Esophagus muscularis mucosa (tissue), 4 donors: ENCODE measurements at regions not wholly inside any gene's neighbourhood (a gene's known extent, or its start where the extent isn't known, plus 50 kb on each side); places are given as distances from the start of the nearest gene placed in this dataset.

Experiments used
- DNase-seq: peaks from one replicate; pipeline ENCODE4 v3.0.0-alpha.2; 2017; ENCODE audit errors: extremely low spot score
- H3K27ac ChIP-seq, 4 donors: fragments of 200-600 bp; sonication (generic); replicated peaks in 1 of 4; 1 replicate in 3 of 4; 2 replicates in 1 of 4; pipeline ENCODE4 v1.5.1; 2016 to 2019; ENCODE audit warnings: mild to moderate bottlenecking in 1 of 4
- H3K27me3 ChIP-seq, 4 donors: fragments of 200-600 bp; sonication (generic); one replicate each; pipeline versions ENCODE4 v1.5.1 to v1.6.0; 2016 to 2019
- H3K36me3 ChIP-seq, 4 donors: fragments of 200-600 bp; sonication (generic); one replicate each; pipeline ENCODE4 v1.5.1; 2016 to 2019
- H3K4me1 ChIP-seq, 4 donors: fragments of 200-600 bp; sonication (generic); one replicate each; pipeline ENCODE4 v1.5.1; 2016 to 2019
- H3K4me3 ChIP-seq, 4 donors: fragments of 200-600 bp; sonication (generic); 1 replicate in 2 of 4; 2 replicates in 2 of 4; pipeline ENCODE4 v1.5.1; 2016 to 2019; ENCODE audit warnings: mild to moderate bottlenecking in 4 of 4, moderate library complexity in 1 of 4
- H3K9me3 ChIP-seq, 4 donors: fragments of 200-600 bp; sonication (generic); 1 replicate in 3 of 4; 2 replicates in 1 of 4; pipeline ENCODE4 v1.5.1; 2016 to 2019
- EP300 ChIP-seq: sonication (generic); formaldehyde crosslinking; IDR thresholded peaks from one replicate; pipeline ENCODE4 v1.6.1; 2017; ENCODE audit warnings: antibody characterized with exemption
- POLR2A ChIP-seq: fragments of 450-650 bp; IDR thresholded peaks from one replicate; pipeline ENCODE4 v1.6.1; 2017; ENCODE audit warnings: antibody characterized with exemption, moderate library complexity, mild to moderate bottlenecking, low read depth
- POLR2AphosphoS5 ChIP-seq, 2 donors: sonication (generic); formaldehyde crosslinking; IDR thresholded peaks; one replicate each; pipeline ENCODE4 v1.6.1; 2017; ENCODE audit warnings: antibody characterized with exemption in 2 of 2
- WGBS: methylation state at CpG from one replicate; pipeline ENCODE4 v1.1.5; 2018; 5-methylcytosine and 5-hydroxymethylcytosine counted together
- intact Hi-C: fragments of 100-400 bp; cut with DNase I; formaldehyde crosslinking; loops from one replicate; pipeline ENCODE4 v1.15.1; 2023
- TF ChIP-seq, protein P1 (sequence below), 3 experiments: fragments of 200-600 bp in 2 of 3; fragments of 450-650 bp in 1 of 3; sonication (generic) in 2 of 3; IDR thresholded peaks; one replicate each; pipeline ENCODE4 v1.5.1; 2017 to 2019; ENCODE audit warnings: antibody characterized with exemption in 3 of 3, mild to moderate bottlenecking in 2 of 3, moderate library complexity in 1 of 3

DNA sequence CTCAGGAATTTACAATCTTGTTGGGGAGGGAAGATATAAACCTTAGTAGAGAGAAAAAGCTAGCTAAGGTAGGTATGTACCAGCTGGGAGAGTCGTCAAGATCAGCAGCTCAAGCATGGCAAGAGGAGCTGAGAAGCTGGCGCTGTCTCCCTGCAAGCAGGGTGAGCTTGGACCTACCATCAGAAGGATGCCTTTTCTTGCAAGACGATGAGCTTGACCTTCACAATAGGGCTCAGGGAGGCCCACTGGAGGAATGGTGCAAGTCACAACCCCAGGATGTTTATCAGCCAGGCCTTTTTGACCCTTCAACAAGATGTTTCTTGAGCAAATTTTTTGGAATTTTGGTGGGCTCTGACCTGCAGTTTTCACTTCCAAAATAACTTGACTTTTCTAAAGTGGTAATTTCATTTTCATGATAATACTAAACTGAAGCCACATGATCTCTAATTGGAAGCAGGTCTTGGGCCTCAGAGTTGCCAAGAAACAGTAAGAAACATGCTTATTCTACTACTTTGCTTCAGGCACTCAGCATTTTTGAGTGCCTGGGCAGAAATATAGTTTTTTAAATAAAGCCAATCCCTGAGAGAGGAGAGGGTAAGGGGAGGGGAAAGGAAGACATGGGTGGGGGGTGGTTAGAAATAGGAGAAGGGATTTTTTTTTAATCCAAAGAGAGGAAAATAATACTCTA is 258.1 kb downstream of the CLIC5 start:
- DNase-seq, result peak; percentile 37
- intact Hi-C loops, result no loop called here
- TF ChIP-seq, protein P1, sequence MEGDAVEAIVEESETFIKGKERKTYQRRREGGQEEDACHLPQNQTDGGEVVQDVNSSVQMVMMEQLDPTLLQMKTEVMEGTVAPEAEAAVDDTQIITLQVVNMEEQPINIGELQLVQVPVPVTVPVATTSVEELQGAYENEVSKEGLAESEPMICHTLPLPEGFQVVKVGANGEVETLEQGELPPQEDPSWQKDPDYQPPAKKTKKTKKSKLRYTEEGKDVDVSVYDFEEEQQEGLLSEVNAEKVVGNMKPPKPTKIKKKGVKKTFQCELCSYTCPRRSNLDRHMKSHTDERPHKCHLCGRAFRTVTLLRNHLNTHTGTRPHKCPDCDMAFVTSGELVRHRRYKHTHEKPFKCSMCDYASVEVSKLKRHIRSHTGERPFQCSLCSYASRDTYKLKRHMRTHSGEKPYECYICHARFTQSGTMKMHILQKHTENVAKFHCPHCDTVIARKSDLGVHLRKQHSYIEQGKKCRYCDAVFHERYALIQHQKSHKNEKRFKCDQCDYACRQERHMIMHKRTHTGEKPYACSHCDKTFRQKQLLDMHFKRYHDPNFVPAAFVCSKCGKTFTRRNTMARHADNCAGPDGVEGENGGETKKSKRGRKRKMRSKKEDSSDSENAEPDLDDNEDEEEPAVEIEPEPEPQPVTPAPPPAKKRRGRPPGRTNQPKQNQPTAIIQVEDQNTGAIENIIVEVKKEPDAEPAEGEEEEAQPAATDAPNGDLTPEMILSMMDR (IDR thresholded peaks at IDR 0.05), result no peak
- no peak for TF ChIP-seq POLR2A
- no peak for TF ChIP-seq EP300
- TF ChIP-seq POLR2AphosphoS5 (IDR thresholded peaks at IDR 0.05), result no peak
- no peaks in the 10 kb centered on the region for H3K9me3 ChIP-seq
- H3K4me3 ChIP-seq, result no peak overlapping the region
- peaks cover 0 to 4% (median 0%) of the 10 kb centered on the region in 4 donors for H3K4me1 ChIP-seq
- no peaks in the 10 kb centered on the region for H3K27me3 ChIP-seq
- 83% methylated on average over 3 of the region's 3 CpGs for WGBS
- H3K27ac ChIP-seq, result no peak overlapping the region
- H3K36me3 ChIP-seq, result no peaks in the 10 kb centered on the region

DNA sequence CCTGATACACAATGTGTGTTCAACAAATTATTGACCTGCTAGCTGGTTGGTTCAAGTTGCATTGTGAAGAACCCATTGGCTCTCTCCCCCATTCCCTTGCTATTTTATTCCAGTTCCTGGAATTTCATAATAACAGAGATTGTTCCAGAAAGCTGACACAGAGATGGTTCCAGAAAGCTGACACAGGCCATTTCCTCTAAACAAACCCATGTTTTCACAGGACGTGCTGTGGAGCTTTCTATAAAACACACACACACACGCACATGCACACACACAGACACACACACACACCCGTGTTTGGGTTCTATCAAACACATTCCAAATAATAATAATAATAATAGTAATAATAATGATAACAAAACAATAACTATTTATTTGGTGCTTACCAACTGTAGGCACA is 259.1 kb downstream of the CLIC5 start:
- Histone ChIP-seq H3K27ac (no peak overlapping the region), H3K36me3 (no peaks in the 10 kb centered on the region), H3K9me3 (no peaks in the 10 kb centered on the region), H3K27me3 (no peaks in the 10 kb centered on the region), H3K4me1 (peaks cover 0 to 4% (median 0%) of the 10 kb centered on the region in 4 donors), H3K4me3 (no peak overlapping the region)
- intact Hi-C loops, result no loop called here
- 61% methylated on average over 3 of the region's 3 CpGs for WGBS
- TF ChIP-seq POLR2A, result no peak
- no peak for TF ChIP-seq POLR2AphosphoS5 (IDR thresholded peaks at IDR 0.05)
- TF ChIP-seq, protein P1 (IDR thresholded peaks at IDR 0.05), result no peak
- TF ChIP-seq EP300, result no peak
- DNase-seq, result peak; percentile 89

DNA sequence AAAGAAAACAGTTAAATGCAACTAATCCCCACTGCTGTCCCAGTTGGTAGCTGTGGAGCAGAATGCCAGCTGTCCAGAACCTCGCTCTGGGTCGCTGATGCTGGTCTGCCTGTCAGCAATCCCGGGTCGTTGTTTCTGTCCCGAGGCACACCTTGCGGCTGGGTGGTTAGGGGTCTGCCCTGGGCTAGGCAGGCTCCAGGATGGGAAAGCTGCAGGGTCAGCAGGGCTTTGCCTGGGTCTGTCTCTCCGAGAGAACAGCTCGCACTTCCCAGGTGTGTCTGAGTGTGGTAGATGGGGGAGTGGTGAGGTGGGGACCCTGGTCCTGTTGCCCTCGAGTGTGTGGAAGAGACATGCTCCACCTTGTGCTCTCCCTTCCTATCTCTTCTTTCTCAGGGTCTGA is 261.2 kb downstream of the CLIC5 start:
- H3K4me1 ChIP-seq, result peaks cover 0 to 4% (median 0%) of the 10 kb centered on the region in 4 donors
- no peaks in the 10 kb centered on the region for H3K27me3 ChIP-seq
- H3K9me3 ChIP-seq, result no peaks in the 10 kb centered on the region
- TF ChIP-seq POLR2A (no peak), POLR2AphosphoS5 (IDR thresholded peaks at IDR 0.05) (no peak), EP300 (no peak)
- TF ChIP-seq, protein P1 (IDR thresholded peaks at IDR 0.05), result no peak
- intact Hi-C loops, result no loop called here
- DNase-seq, result peak; percentile 64
- H3K4me3 ChIP-seq, result no peak overlapping the region
- WGBS, result 84% methylated on average over 4 of the region's 9 CpGs
- no peak overlapping the region for H3K27ac ChIP-seq
- H3K36me3 ChIP-seq, result no peaks in the 10 kb centered on the region

DNA sequence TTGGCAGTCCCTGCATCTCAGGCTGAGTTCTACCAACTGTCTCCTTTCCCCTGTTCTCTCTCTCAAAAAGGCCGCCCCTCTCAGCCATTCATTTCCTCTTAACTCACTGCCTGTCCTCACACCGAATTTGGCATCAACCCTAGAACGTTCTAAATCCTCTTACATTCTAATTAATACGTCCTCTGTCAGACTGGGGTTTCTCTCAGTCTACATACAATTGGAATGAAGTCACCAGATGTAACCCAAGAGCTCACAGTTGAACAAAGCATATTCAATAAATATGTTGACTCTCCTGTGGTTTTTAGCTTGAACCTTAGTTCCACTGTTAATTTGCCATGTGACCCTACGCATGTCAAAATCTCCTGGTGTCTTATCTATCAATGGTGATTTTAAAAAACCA is 269.6 kb downstream of the CLIC5 start:
- no peak overlapping the region for H3K4me3 ChIP-seq
- DNase-seq, result peak; percentile 29
- no peak for TF ChIP-seq POLR2AphosphoS5 (IDR thresholded peaks at IDR 0.05)
- TF ChIP-seq EP300, result no peak
- no peak for TF ChIP-seq POLR2A
- TF ChIP-seq, protein P1 (IDR thresholded peaks at IDR 0.05), result no peak
- H3K27ac ChIP-seq, result no peak overlapping the region
- no peaks in the 10 kb centered on the region for H3K4me1 ChIP-seq
- H3K27me3 ChIP-seq, result no peaks in the 10 kb centered on the region
- WGBS, result 55% methylated on average over 5 of the region's 5 CpGs
- intact Hi-C loops, result no loop called here
- H3K9me3 ChIP-seq, result peaks cover 0 to 14% (median 13%) of the 10 kb centered on the region in 4 donors
- no peaks in the 10 kb centered on the region for H3K36me3 ChIP-seq
